Fibroblast of the aortic adventitia (primary cell): ENCODE measurements at regions not wholly inside any gene's neighbourhood (a gene's known extent, or its start where the extent isn't known, plus 50 kb on each side); places are given as distances from the start of the nearest gene placed in this dataset.

Experiments
- DNase-seq: peaks from one replicate; pipeline ENCODE4 v3.0.0-alpha.2; 2010; ENCODE audit warnings: low read depth
- H3K4me3 ChIP-seq: 2 replicates; pipeline ENCODE4 v1.5.1; 2011; ENCODE audit warnings: low read depth, mild to moderate bottlenecking, control low read depth, low read length, moderate library complexity
- TF ChIP-seq, protein P1 (sequence below): IDR thresholded peaks from 2 replicates; pipeline ENCODE4 v1.5.1; 2011; ENCODE audit warnings: mild to moderate bottlenecking, low read length, control low read depth, inconsistent platforms; ENCODE audit not compliant: insufficient read depth

- DNase-seq, result no peak
- TF ChIP-seq, protein P1, sequence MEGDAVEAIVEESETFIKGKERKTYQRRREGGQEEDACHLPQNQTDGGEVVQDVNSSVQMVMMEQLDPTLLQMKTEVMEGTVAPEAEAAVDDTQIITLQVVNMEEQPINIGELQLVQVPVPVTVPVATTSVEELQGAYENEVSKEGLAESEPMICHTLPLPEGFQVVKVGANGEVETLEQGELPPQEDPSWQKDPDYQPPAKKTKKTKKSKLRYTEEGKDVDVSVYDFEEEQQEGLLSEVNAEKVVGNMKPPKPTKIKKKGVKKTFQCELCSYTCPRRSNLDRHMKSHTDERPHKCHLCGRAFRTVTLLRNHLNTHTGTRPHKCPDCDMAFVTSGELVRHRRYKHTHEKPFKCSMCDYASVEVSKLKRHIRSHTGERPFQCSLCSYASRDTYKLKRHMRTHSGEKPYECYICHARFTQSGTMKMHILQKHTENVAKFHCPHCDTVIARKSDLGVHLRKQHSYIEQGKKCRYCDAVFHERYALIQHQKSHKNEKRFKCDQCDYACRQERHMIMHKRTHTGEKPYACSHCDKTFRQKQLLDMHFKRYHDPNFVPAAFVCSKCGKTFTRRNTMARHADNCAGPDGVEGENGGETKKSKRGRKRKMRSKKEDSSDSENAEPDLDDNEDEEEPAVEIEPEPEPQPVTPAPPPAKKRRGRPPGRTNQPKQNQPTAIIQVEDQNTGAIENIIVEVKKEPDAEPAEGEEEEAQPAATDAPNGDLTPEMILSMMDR, result no peak
- H3K4me3 ChIP-seq, result no peak overlapping the region
Measured at GRCh38 chr2:8264981-8265380, 416.9 kb upstream of the ID2 start.

GRCh38 chr2:8265476-8266226, 416.2 kb upstream of the ID2 start:
- no peak for DNase-seq

DNA sequence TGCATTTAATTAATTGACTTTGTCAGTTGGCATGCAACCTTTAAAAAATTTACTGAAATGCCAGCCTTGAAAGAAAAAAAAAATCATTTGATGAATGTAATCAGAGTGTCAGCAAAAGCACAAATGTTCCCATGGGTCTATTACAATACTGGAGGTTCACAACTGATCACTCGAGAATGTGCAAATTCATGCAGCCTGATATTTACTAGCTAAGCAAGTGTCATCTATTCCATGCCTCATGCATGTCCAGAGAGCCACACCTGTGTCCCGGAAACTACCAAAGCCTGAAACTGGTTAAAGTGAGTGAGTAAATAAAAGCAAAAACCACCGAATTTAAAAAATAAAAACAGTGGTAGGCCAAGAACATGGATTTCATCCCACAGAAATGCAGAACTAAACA, 415.3 kb upstream of the ID2 start:
- TF ChIP-seq, protein P1, result no peak
- no peak overlapping the region for H3K4me3 ChIP-seq
- DNase-seq, result no peak

More at GRCh38 chr2:8265476-8266226, 416.2 kb upstream of the ID2 start:
- H3K4me3 ChIP-seq, result no peak overlapping the region
- TF ChIP-seq, protein P1, result no peak

DNA sequence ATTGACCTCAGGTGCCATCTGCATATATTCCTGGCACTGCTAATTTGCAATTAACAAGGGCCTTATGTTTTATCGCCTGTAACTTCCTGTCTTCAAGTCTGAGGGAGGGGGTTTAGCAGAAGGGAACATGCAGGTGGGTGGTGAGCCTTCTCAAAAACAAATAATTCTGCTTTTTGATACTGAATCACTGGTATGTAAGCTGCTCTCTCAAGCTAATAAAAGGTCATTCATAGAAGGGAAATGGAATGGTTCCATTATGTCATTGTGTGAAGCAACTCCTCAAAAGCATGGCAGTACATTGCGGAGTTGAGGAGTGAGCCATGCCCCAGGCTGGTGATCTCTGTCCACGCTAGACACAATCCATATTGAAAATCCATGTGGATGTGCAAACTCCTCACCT, 414.8 kb upstream of the ID2 start:
- TF ChIP-seq, protein P1, result no peak
- no peak overlapping the region for H3K4me3 ChIP-seq
- no peak for DNase-seq

GRCh38 chr2:8267721-8268120, 414.1 kb upstream of the ID2 start:
- TF ChIP-seq, protein P1, result no peak

DNA sequence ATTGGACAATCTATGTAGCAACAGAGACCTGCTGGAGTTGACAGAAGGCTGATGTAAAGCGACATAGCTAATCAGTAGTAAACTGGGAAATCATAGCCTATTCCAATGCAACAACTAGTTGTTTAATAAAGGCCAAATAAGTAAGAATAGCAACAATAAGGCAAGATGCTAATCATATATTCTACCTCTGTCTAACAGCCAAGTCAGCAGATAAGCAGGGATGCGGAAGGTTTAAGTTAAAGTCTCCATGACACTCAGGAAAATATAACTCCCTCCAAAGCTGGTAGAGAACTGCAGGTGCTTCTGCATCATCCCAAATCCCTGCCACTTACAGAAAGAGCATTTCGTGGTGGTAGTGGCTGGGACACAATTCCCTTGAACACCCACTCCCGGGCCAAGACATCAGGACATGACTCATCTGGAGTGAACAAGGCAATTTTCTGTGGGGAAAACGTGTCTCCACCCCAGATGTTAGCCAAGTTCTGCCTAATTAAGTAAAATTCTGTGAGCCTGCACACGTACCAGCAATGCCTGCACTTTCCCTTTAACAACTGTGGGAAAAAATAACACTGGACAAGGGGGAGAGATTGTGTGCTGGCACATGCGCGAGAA, 413.6 kb upstream of the ID2 start:
- DNase-seq, result peak; percentile 51
- TF ChIP-seq, protein P1, result no peak
- H3K4me3 ChIP-seq, result no peak overlapping the region

More at GRCh38 chr2:8267721-8268120, 414.1 kb upstream of the ID2 start:
- no peak overlapping the region for H3K4me3 ChIP-seq
- no peak for DNase-seq
